22Rv1 (cell line): ENCODE measurements at regions not wholly inside any gene's neighbourhood (a gene's known extent, or its start where the extent isn't known, plus 50 kb on each side); places are given as distances from the start of the nearest gene placed in this dataset.

Source experiments
- ZFX ChIP-seq: fragments of 450-650 bp; IDR thresholded peaks from 2 replicates; pipeline ENCODE4 v1.6.1; 2017; ENCODE audit warnings: antibody characterized with exemption, borderline replicate concordance
- TF ChIP-seq, protein P1 (sequence below): fragments of 450-650 bp; IDR thresholded peaks from 2 replicates; pipeline ENCODE4 v1.5.1; 2017; ENCODE audit warnings: mild to moderate bottlenecking

GRCh38 chr21:23876925-23877558 is 1730.2 kb downstream of the MRPL39 start:
- TF ChIP-seq, protein P1, sequence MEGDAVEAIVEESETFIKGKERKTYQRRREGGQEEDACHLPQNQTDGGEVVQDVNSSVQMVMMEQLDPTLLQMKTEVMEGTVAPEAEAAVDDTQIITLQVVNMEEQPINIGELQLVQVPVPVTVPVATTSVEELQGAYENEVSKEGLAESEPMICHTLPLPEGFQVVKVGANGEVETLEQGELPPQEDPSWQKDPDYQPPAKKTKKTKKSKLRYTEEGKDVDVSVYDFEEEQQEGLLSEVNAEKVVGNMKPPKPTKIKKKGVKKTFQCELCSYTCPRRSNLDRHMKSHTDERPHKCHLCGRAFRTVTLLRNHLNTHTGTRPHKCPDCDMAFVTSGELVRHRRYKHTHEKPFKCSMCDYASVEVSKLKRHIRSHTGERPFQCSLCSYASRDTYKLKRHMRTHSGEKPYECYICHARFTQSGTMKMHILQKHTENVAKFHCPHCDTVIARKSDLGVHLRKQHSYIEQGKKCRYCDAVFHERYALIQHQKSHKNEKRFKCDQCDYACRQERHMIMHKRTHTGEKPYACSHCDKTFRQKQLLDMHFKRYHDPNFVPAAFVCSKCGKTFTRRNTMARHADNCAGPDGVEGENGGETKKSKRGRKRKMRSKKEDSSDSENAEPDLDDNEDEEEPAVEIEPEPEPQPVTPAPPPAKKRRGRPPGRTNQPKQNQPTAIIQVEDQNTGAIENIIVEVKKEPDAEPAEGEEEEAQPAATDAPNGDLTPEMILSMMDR = no peak
- TF ChIP-seq ZFX = no peak
